HepG2 (cell line): ENCODE measurements at regions not wholly inside any gene's neighbourhood (a gene's known extent, or its start where the extent isn't known, plus 50 kb on each side); places are given as distances from the start of the nearest gene placed in this dataset.

Experiments
- ARNTL ChIP-seq: sonication (generic); formaldehyde crosslinking; IDR thresholded peaks from 2 replicates; pipeline ENCODE4 v1.4.0; 2020; ENCODE audit warnings: mild to moderate bottlenecking, missing genetic modification reagents
- ASH2L ChIP-seq: fragments of 300-600, 200-600 bp; sonication (generic); IDR thresholded peaks from 2 replicates; pipeline ENCODE4 v1.7.0; 2017; ENCODE audit warnings: low read depth, mild to moderate bottlenecking, moderate library complexity, mixed read lengths, low read length; ENCODE audit not compliant: insufficient read length
- CCDC6 ChIP-seq: sonication (generic); formaldehyde crosslinking; IDR thresholded peaks from 2 replicates; pipeline ENCODE4 v1.8.1; 2022; ENCODE audit warnings: mild to moderate bottlenecking, missing genetic modification reagents, moderate library complexity
- HHEX ChIP-seq: IDR thresholded peaks from 2 replicates; pipeline ENCODE4 v1.6.1; 2016; ENCODE audit warnings: control low read depth
- JDP2 ChIP-seq: sonication (generic); formaldehyde crosslinking; IDR thresholded peaks from 2 replicates; pipeline ENCODE4 v1.8.1; 2022; ENCODE audit warnings: missing genetic modification reagents, borderline replicate concordance
- KMT2A ChIP-seq: sonication (generic); formaldehyde crosslinking; IDR thresholded peaks from 2 replicates; pipeline ENCODE4 v1.4.0; 2020; ENCODE audit warnings: missing genetic modification reagents
- MYNN ChIP-seq: sonication (generic); formaldehyde crosslinking; IDR thresholded peaks from 2 replicates; pipeline ENCODE4 v1.4.0; 2020; ENCODE audit warnings: mild to moderate bottlenecking, low read depth, missing genetic modification reagents
- PATZ1 ChIP-seq: sonication (generic); formaldehyde crosslinking; IDR thresholded peaks from 2 replicates; pipeline ENCODE4 v1.4.0; 2020; ENCODE audit warnings: missing genetic modification reagents
- SAFB2 ChIP-seq: sonication (generic); formaldehyde crosslinking; IDR thresholded peaks from 2 replicates; pipeline ENCODE4 v1.5.1; 2020; ENCODE audit warnings: missing genetic modification reagents, low read depth, mild to moderate bottlenecking, borderline replicate concordance
- TP53 ChIP-seq: sonication (generic); formaldehyde crosslinking; conservative IDR thresholded peaks from 2 replicates; pipeline ENCODE4 v1.4.0; 2020; ENCODE audit warnings: missing genetic modification reagents
- YEATS2 ChIP-seq: sonication (generic); formaldehyde crosslinking; IDR thresholded peaks from 2 replicates; pipeline ENCODE4 v1.4.0; 2020; ENCODE audit warnings: missing genetic modification reagents, borderline replicate concordance
- ZBTB40 ChIP-seq, 2 experiments: fragments of 450-650 bp in 1 of 2; sonication (generic) in 1 of 2; formaldehyde crosslinking in 1 of 2; IDR thresholded peaks; 2 replicates each; pipeline versions ENCODE4 v1.6.1 to v1.8.0; 2016 to 2022; ENCODE audit warnings: antibody characterized with exemption in 1 of 2, mild to moderate bottlenecking in 1 of 2, missing genetic modification reagents in 1 of 2
- ZNF235 ChIP-seq: sonication (generic); formaldehyde crosslinking; IDR thresholded peaks from 2 replicates; pipeline ENCODE4 v1.8.1; 2023; ENCODE audit warnings: mild to moderate bottlenecking, missing genetic modification reagents, borderline replicate concordance
- TF ChIP-seq, protein P1 (sequence below): sonication (generic); formaldehyde crosslinking; IDR thresholded peaks from 2 replicates; pipeline ENCODE4 v1.5.0; 2020; ENCODE audit warnings: mild to moderate bottlenecking, missing genetic modification reagents

DNA sequence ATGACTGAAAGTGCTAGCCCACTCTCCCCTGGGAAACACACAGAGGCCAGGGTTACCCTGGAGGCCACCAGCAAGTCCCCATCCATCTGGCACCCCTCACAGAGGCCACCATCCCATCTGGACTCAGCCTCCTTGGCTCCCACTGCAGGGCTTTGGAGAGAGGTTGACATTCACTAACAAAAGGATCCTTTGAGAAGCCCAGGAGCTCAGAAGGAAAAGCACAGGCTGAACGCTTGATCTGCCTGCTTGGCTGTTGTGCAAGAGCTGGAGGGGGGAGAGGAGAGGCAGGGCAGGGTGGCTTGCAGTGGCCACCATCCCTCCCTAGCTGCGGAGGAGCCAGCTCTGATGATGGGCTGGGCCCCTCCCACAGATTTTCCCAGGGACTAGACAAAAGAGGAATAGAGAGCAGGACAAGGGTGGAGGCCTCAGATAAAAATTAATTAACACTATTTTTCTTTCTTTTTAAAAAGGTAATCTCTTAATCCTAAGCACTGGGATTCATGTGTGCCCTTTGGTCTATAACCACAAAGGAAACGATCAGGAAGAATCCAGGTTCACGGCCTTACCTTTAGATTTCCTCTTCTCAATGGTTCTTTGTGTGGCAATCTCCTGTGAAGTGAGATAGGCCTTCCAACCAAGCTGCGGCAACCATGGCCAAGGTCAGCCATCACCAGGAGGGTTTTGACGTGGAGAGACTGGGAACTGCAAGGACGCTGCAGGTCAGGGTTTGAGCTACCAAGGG, 154.7 kb downstream of the BARX2 start (continued):
- no peak for TF ChIP-seq HHEX (CRISPR knock-in tag)
- no peak for TF ChIP-seq ASH2L
- no peak for TF ChIP-seq YEATS2 (CRISPR knock-in tag)
- TF ChIP-seq MYNN (CRISPR knock-in tag) = no peak
- TF ChIP-seq ARNTL (CRISPR knock-in tag) = no peak
- TF ChIP-seq CCDC6 (CRISPR knock-in tag) = no peak
- no peak for TF ChIP-seq JDP2 (CRISPR knock-in tag)
- TF ChIP-seq, protein P1, sequence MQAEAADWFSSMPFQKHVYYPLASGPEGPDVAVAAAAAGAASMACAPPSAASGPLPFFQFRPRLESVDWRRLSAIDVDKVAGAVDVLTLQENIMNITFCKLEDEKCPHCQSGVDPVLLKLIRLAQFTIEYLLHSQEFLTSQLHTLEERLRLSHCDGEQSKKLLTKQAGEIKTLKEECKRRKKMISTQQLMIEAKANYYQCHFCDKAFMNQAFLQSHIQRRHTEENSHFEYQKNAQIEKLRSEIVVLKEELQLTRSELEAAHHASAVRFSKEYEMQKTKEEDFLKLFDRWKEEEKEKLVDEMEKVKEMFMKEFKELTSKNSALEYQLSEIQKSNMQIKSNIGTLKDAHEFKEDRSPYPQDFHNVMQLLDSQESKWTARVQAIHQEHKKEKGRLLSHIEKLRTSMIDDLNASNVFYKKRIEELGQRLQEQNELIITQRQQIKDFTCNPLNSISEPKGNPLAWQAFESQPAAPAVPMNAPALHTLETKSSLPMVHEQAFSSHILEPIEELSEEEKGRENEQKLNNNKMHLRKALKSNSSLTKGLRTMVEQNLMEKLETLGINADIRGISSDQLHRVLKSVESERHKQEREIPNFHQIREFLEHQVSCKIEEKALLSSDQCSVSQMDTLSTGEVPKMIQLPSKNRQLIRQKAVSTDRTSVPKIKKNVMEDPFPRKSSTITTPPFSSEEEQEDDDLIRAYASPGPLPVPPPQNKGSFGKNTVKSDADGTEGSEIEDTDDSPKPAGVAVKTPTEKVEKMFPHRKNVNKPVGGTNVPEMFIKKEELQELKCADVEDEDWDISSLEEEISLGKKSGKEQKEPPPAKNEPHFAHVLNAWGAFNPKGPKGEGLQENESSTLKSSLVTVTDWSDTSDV = no peak
- TF ChIP-seq ZBTB40 (IDR thresholded peaks at IDR 0.05) = no peak
- no peak for TF ChIP-seq ZBTB40 (CRISPR knock-in tag; IDR thresholded peaks at IDR 0.05)
- TF ChIP-seq ZNF235 (CRISPR knock-in tag) = no peak
- TF ChIP-seq SAFB2 (CRISPR knock-in tag) = no peak
- 0 out of 2 replicates have a peak, but pooled peaks have one; percentile 25 for TF ChIP-seq KMT2A (CRISPR knock-in tag)
- TF ChIP-seq PATZ1 = peak; percentile 81
- TF ChIP-seq TP53 (CRISPR knock-in tag) = no peak
